ENCODE measurements at regions not wholly inside any gene's neighbourhood (a gene's known extent, or its start where the extent isn't known, plus 50 kb on each side); places are given as distances from the start of the nearest gene placed in this dataset.
"Not testable (repeated sequence)": the region's sequence is repeated elsewhere in the genome, so short reads cannot be mapped to it uniquely, and the experiment has no call there.

GRCh38 chr1:143652187-143652586, 319.6 kb downstream of the FAM72C start:
- DNase-seq (ENCODE audit: extremely low spot score), result no peak
- TF ChIP-seq CTBP1 (IDR thresholded peaks at IDR 0.05; ENCODE audit: borderline replicate concordance) (no peak), FOXK2 (IDR thresholded peaks at IDR 0.05) (no peak), FOXA1 (IDR thresholded peaks at IDR 0.05) (no peak), LEF1 (IDR thresholded peaks at IDR 0.05; ENCODE audit: borderline replicate concordance) (no peak), BHLHE40 (IDR thresholded peaks at IDR 0.05; ENCODE audit: borderline replicate concordance) (no peak), HDGF (IDR thresholded peaks at IDR 0.05; ENCODE audit: borderline replicate concordance) (no peak), TARDBP (IDR thresholded peaks at IDR 0.05) (no peak), ELF4 (IDR thresholded peaks at IDR 0.05) (no peak), L3MBTL2 (conservative IDR thresholded peaks at IDR 0.05) (no peak)
- ChIA-PET POLR2A (no interaction called here), CTCF (no interaction called here)

- no peak for DNase-seq (ENCODE audit: extremely low spot score)
- POLR2A ChIA-PET, result no interaction called here
Observed at GRCh38 chr1:143651350-143651992, 320.3 kb downstream of the FAM72C start.

GRCh38 chr1:143644035-143644434, 327.8 kb downstream of the FAM72C start:
- POLR2A ChIA-PET; DNase-seq (ENCODE audit: extremely low spot score); CTCF ChIA-PET: not testable (repeated sequence)

More at GRCh38 chr1:143651350-143651992, 320.3 kb downstream of the FAM72C start:
- TF ChIP-seq FOXK2 (IDR thresholded peaks at IDR 0.05) (no peak), HDGF (IDR thresholded peaks at IDR 0.05; ENCODE audit: borderline replicate concordance) (no peak), SP1 (IDR thresholded peaks at IDR 0.05) (no peak), NFRKB (IDR thresholded peaks at IDR 0.05) (no peak), BHLHE40 (IDR thresholded peaks at IDR 0.05; ENCODE audit: borderline replicate concordance) (no peak), FOXA1 (IDR thresholded peaks at IDR 0.05) (no peak), PKNOX1 (IDR thresholded peaks at IDR 0.05) (no peak), CTBP1 (IDR thresholded peaks at IDR 0.05; ENCODE audit: borderline replicate concordance) (no peak), L3MBTL2 (conservative IDR thresholded peaks at IDR 0.05) (no peak), ARNT (IDR thresholded peaks at IDR 0.05) (no peak), SUZ12 (IDR thresholded peaks at IDR 0.05) (no peak), LEF1 (IDR thresholded peaks at IDR 0.05; ENCODE audit: borderline replicate concordance) (no peak), ELF4 (IDR thresholded peaks at IDR 0.05) (no peak), ZNF384 (IDR thresholded peaks at IDR 0.05) (no peak), FOXM1 (IDR thresholded peaks at IDR 0.05; ENCODE audit: borderline replicate concordance) (no peak), TARDBP (IDR thresholded peaks at IDR 0.05) (no peak)
- CTCF ChIA-PET, result no interaction called here

GRCh38 chr1:143643148-143643885, 328.5 kb downstream of the FAM72C start:
- POLR2A ChIA-PET, result no interaction called here
- CTCF ChIA-PET, result no interaction called here
- no peak for DNase-seq (ENCODE audit: extremely low spot score)
- TF ChIP-seq ZNF384 (IDR thresholded peaks at IDR 0.05), result no peak
- TF ChIP-seq BHLHE40 (IDR thresholded peaks at IDR 0.05; ENCODE audit: borderline replicate concordance), result no peak
- no peak for TF ChIP-seq SP1 (IDR thresholded peaks at IDR 0.05)
- no peak for TF ChIP-seq ARNT (IDR thresholded peaks at IDR 0.05)
- TF ChIP-seq LEF1 (IDR thresholded peaks at IDR 0.05; ENCODE audit: borderline replicate concordance), result no peak
- no peak for TF ChIP-seq SUZ12 (IDR thresholded peaks at IDR 0.05)
- TF ChIP-seq ELF4 (IDR thresholded peaks at IDR 0.05), result no peak
- TF ChIP-seq L3MBTL2 (conservative IDR thresholded peaks at IDR 0.05), result no peak
- TF ChIP-seq CTBP1 (IDR thresholded peaks at IDR 0.05; ENCODE audit: borderline replicate concordance), result no peak
- no peak for TF ChIP-seq PKNOX1 (IDR thresholded peaks at IDR 0.05)
- no peak for TF ChIP-seq FOXA1 (IDR thresholded peaks at IDR 0.05)
- TF ChIP-seq FOXM1 (IDR thresholded peaks at IDR 0.05; ENCODE audit: borderline replicate concordance), result no peak
- no peak for TF ChIP-seq HDGF (IDR thresholded peaks at IDR 0.05; ENCODE audit: borderline replicate concordance)
- TF ChIP-seq TARDBP (IDR thresholded peaks at IDR 0.05), result no peak
- TF ChIP-seq NFRKB (IDR thresholded peaks at IDR 0.05), result no peak
- no peak for TF ChIP-seq FOXK2 (IDR thresholded peaks at IDR 0.05)

GRCh38 chr1:143625886-143626285, 345.9 kb downstream of the FAM72C start:
- ChIA-PET CTCF (no interaction called here), POLR2A (no interaction called here)
- DNase-seq (ENCODE audit: extremely low spot score), result no peak
- TF ChIP-seq TARDBP (IDR thresholded peaks at IDR 0.05) (no peak), LEF1 (IDR thresholded peaks at IDR 0.05; ENCODE audit: borderline replicate concordance) (no peak), BHLHE40 (IDR thresholded peaks at IDR 0.05; ENCODE audit: borderline replicate concordance) (no peak), L3MBTL2 (conservative IDR thresholded peaks at IDR 0.05) (no peak)

GRCh38 chr1:143619851-143620250, 351.9 kb downstream of the FAM72C start:
- CTCF ChIA-PET, result no interaction called here
- no peak for TF ChIP-seq CTBP1 (IDR thresholded peaks at IDR 0.05; ENCODE audit: borderline replicate concordance)
- TF ChIP-seq BHLHE40 (IDR thresholded peaks at IDR 0.05; ENCODE audit: borderline replicate concordance), result no peak
- no peak for TF ChIP-seq ELF4 (IDR thresholded peaks at IDR 0.05)
- TF ChIP-seq L3MBTL2 (conservative IDR thresholded peaks at IDR 0.05), result no peak
- TF ChIP-seq SP1 (IDR thresholded peaks at IDR 0.05), result no peak
- no peak for TF ChIP-seq ZNF384 (IDR thresholded peaks at IDR 0.05)
- TF ChIP-seq FOXM1 (IDR thresholded peaks at IDR 0.05; ENCODE audit: borderline replicate concordance), result no peak
- no peak for TF ChIP-seq FOXA1 (IDR thresholded peaks at IDR 0.05)
- no peak for TF ChIP-seq FOXK2 (IDR thresholded peaks at IDR 0.05)
- TF ChIP-seq SUZ12 (IDR thresholded peaks at IDR 0.05), result no peak
- no peak for TF ChIP-seq TARDBP (IDR thresholded peaks at IDR 0.05)
- TF ChIP-seq NFRKB (IDR thresholded peaks at IDR 0.05), result no peak
- no peak for DNase-seq (ENCODE audit: extremely low spot score)
- POLR2A ChIA-PET, result no interaction called here
